ENCODE measurements at regions not wholly inside any gene's neighbourhood (a gene's known extent, or its start where the extent isn't known, plus 50 kb on each side); places are given as distances from the start of the nearest gene placed in this dataset.

GRCh38 chr19:13633109-13633508 lies 126.8 kb upstream of the CACNA1A start (continued):
- no peak for TF ChIP-seq ATRX (CRISPR knock-in tag; IDR thresholded peaks at IDR 0.05; ENCODE audit: borderline replicate concordance)
- TF ChIP-seq ZNF605 (CRISPR knock-in tag; IDR thresholded peaks at IDR 0.05): no peak
- peak; percentile 38; the same call in 1 of the 2 replicates for TF ChIP-seq PATZ1 (CRISPR knock-in tag; IDR thresholded peaks at IDR 0.05)
- peak; percentile 58 for TF ChIP-seq SAP130 (CRISPR knock-in tag; IDR thresholded peaks at IDR 0.05; ENCODE audit: low read depth)
- TF ChIP-seq GATAD2A (CRISPR knock-in tag; IDR thresholded peaks at IDR 0.05): peak; percentile 40; the same call in 1 of the 2 replicates
- peak; percentile 51; the same call in 1 of the 2 replicates for TF ChIP-seq GABPB1 (CRISPR knock-in tag; IDR thresholded peaks at IDR 0.05)
- TF ChIP-seq ELF1 (CRISPR knock-in tag; IDR thresholded peaks at IDR 0.05): 0 out of 2 replicates have a peak, but pooled peaks have one; percentile 25
- TF ChIP-seq BCL6 (CRISPR knock-in tag; IDR thresholded peaks at IDR 0.05): peak; percentile 24; the same call in 1 of the 2 replicates
- 0 out of 2 replicates have a peak, but pooled peaks have one; percentile 30 for TF ChIP-seq ERF (CRISPR knock-in tag; IDR thresholded peaks at IDR 0.05)
- TF ChIP-seq ZBED4 (CRISPR knock-in tag; IDR thresholded peaks at IDR 0.05; ENCODE audit: borderline replicate concordance): peak; percentile 22; the same call in 1 of the 2 replicates
- 0 out of 2 replicates have a peak, but pooled peaks have one; percentile 37 for TF ChIP-seq HNF1B (CRISPR knock-in tag; IDR thresholded peaks at IDR 0.05)
- 0 out of 2 replicates have a peak, but pooled peaks have one; percentile 16 for TF ChIP-seq PHF20 (CRISPR knock-in tag; IDR thresholded peaks at IDR 0.05)
- TF ChIP-seq SOX6 (IDR thresholded peaks at IDR 0.05): no peak
- TF ChIP-seq SOX6 (CRISPR knock-in tag; IDR thresholded peaks at IDR 0.05): peak; percentile 64
- TF ChIP-seq AHDC1 (CRISPR knock-in tag; IDR thresholded peaks at IDR 0.05; ENCODE audit: borderline replicate concordance): peak; percentile 15; the same call in 1 of the 2 replicates

All from HepG2 (cell line).